ENCODE measurements at regions not wholly inside any gene's neighbourhood (a gene's known extent, or its start where the extent isn't known, plus 50 kb on each side); places are given as distances from the start of the nearest gene placed in this dataset.

DNA sequence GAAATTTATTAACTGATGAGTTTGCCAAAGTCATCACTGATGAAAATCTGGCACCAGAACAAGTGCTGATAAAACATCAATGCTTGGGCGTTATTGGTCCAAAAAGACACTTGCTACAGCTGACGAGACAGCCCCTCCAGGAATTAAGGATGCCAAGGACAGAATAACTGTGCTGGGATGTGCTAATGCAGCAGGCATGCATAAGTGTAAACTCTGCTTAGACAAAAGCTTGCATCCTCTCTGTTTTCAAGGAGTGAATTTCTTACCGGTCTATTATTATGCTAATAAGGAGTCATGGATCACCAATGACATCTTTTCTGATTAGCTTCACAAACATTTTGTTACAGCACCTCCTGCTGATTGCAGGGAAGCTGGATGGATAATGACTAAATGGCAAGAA, 402.0 kb downstream of the LTN1 start:
- TF ChIP-seq EZH2phosphoT487 (IDR thresholded peaks at IDR 0.05; ENCODE audit: borderline replicate concordance): no peak
- TF ChIP-seq, protein P1, sequence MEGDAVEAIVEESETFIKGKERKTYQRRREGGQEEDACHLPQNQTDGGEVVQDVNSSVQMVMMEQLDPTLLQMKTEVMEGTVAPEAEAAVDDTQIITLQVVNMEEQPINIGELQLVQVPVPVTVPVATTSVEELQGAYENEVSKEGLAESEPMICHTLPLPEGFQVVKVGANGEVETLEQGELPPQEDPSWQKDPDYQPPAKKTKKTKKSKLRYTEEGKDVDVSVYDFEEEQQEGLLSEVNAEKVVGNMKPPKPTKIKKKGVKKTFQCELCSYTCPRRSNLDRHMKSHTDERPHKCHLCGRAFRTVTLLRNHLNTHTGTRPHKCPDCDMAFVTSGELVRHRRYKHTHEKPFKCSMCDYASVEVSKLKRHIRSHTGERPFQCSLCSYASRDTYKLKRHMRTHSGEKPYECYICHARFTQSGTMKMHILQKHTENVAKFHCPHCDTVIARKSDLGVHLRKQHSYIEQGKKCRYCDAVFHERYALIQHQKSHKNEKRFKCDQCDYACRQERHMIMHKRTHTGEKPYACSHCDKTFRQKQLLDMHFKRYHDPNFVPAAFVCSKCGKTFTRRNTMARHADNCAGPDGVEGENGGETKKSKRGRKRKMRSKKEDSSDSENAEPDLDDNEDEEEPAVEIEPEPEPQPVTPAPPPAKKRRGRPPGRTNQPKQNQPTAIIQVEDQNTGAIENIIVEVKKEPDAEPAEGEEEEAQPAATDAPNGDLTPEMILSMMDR (conservative IDR thresholded peaks at IDR 0.05; ENCODE audit: low read length): no peak
- Histone ChIP-seq H3K36me3 (ENCODE audit: insufficient read depth, low read length) (no peaks in the 10 kb centered on the region), H3F3A (ENCODE audit: low read depth) (no peaks in the 10 kb centered on the region), H3K79me2 (ENCODE audit: insufficient read depth, low read length) (no peaks in the 10 kb centered on the region), H3K9me3 (ENCODE audit: insufficient read depth, low read depth, low read length) (no peaks in the 10 kb centered on the region), H2AFZ (ENCODE audit: low read length) (no peak overlapping the region), H3K9me2 (replicated peaks; ENCODE audit: low read depth, low read length) (no peaks in the 10 kb centered on the region), H3K4me2 (ENCODE audit: low read depth, low read length, poor library complexity, severe bottlenecking) (no peak overlapping the region), H3K4me1 (ENCODE audit: insufficient read depth, low read length, poor library complexity, severe bottlenecking) (no peaks in the 10 kb centered on the region), H4K20me1 (ENCODE audit: insufficient read depth, low read length, poor library complexity, severe bottlenecking) (no peaks in the 10 kb centered on the region), H3K9ac (ENCODE audit: low read depth, low read length, poor library complexity, severe bottlenecking) (no peak overlapping the region), H3K4me3 (ENCODE audit: low read length, poor library complexity, severe bottlenecking) (no peak overlapping the region), H3K27me3 (ENCODE audit: insufficient read depth, low read length, poor library complexity, severe bottlenecking) (no peaks in the 10 kb centered on the region)

DNA sequence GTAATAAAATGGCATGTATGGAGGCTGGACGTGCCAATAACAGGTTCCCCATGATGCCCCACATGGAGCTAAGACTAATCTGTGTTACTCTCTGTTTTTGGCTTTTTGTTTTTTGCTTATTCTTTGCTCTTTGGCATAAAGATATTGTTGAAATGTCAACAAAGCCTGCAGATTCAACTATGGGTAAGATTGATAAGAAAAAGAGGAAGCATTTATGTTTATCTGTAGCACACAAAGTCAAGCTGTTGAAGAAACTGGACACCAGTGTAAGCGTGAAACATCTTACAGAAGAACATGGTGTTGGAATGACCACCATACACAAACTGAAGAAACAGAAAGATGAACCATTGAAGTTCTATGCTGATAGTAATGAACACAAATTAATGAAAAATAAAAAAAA, 402.7 kb downstream of the LTN1 start:
- H3F3A ChIP-seq (ENCODE audit: low read depth): no peaks in the 10 kb centered on the region
- H2AFZ ChIP-seq (ENCODE audit: low read length): no peak overlapping the region
- TF ChIP-seq EZH2phosphoT487 (IDR thresholded peaks at IDR 0.05; ENCODE audit: borderline replicate concordance): no peak
- TF ChIP-seq, protein P1 (conservative IDR thresholded peaks at IDR 0.05; ENCODE audit: low read length): no peak
- H4K20me1 ChIP-seq (ENCODE audit: insufficient read depth, low read length, poor library complexity, severe bottlenecking): no peaks in the 10 kb centered on the region
- H3K79me2 ChIP-seq (ENCODE audit: insufficient read depth, low read length): no peaks in the 10 kb centered on the region
- no peak overlapping the region for H3K9ac ChIP-seq (ENCODE audit: low read depth, low read length, poor library complexity, severe bottlenecking)
- no peak overlapping the region for H3K4me2 ChIP-seq (ENCODE audit: low read depth, low read length, poor library complexity, severe bottlenecking)
- H3K9me3 ChIP-seq (ENCODE audit: insufficient read depth, low read depth, low read length): no peaks in the 10 kb centered on the region
- H3K27me3 ChIP-seq (ENCODE audit: insufficient read depth, low read length, poor library complexity, severe bottlenecking): no peaks in the 10 kb centered on the region
- no peaks in the 10 kb centered on the region for H3K36me3 ChIP-seq (ENCODE audit: insufficient read depth, low read length)
- H3K4me3 ChIP-seq (ENCODE audit: low read length, poor library complexity, severe bottlenecking): no peak overlapping the region
- no peaks in the 10 kb centered on the region for H3K9me2 ChIP-seq (replicated peaks; ENCODE audit: low read depth, low read length)
- H3K4me1 ChIP-seq (ENCODE audit: insufficient read depth, low read length, poor library complexity, severe bottlenecking): no peaks in the 10 kb centered on the region

DNA sequence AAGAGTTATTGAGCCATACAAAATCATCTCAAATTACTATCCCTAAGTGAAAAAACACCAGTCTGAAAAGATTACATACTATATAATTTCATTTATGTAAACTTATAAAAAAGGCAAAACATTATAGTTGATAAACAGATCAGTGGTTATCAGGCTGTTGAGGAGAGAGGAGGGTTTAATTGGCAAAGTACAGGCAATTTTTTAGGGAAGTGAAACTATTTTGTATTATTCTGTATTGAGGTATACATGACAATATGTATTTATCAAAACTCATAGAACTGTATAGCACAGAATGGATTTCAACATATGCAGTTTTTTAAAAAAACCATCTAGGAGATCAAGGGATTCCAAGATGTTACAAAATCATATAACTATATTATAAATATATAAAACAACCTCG, 403.7 kb downstream of the LTN1 start:
- Histone ChIP-seq H3K9me2 (replicated peaks; ENCODE audit: low read depth, low read length) (no peaks in the 10 kb centered on the region), H3K4me3 (ENCODE audit: low read length, poor library complexity, severe bottlenecking) (no peak overlapping the region), H3K36me3 (ENCODE audit: insufficient read depth, low read length) (no peaks in the 10 kb centered on the region), H3K27me3 (ENCODE audit: insufficient read depth, low read length, poor library complexity, severe bottlenecking) (no peaks in the 10 kb centered on the region), H3K4me1 (ENCODE audit: insufficient read depth, low read length, poor library complexity, severe bottlenecking) (no peaks in the 10 kb centered on the region), H3K4me2 (ENCODE audit: low read depth, low read length, poor library complexity, severe bottlenecking) (no peak overlapping the region), H4K20me1 (ENCODE audit: insufficient read depth, low read length, poor library complexity, severe bottlenecking) (no peaks in the 10 kb centered on the region), H2AFZ (ENCODE audit: low read length) (no peak overlapping the region), H3K9ac (ENCODE audit: low read depth, low read length, poor library complexity, severe bottlenecking) (no peak overlapping the region), H3K9me3 (ENCODE audit: insufficient read depth, low read depth, low read length) (no peaks in the 10 kb centered on the region), H3F3A (ENCODE audit: low read depth) (no peaks in the 10 kb centered on the region), H3K79me2 (ENCODE audit: insufficient read depth, low read length) (no peaks in the 10 kb centered on the region)
- TF ChIP-seq EZH2phosphoT487 (IDR thresholded peaks at IDR 0.05; ENCODE audit: borderline replicate concordance): no peak
- TF ChIP-seq, protein P1 (conservative IDR thresholded peaks at IDR 0.05; ENCODE audit: low read length): no peak

Measured in Loucy (cell line).